ENCODE measurements at regions not wholly inside any gene's neighbourhood (a gene's known extent, or its start where the extent isn't known, plus 50 kb on each side); places are given as distances from the start of the nearest gene placed in this dataset.

- no peak for DNase-seq
These were observed 534.7 kb upstream of the JARID2 start for GRCh38 chr6:14711056-14711703.

- no peak for DNase-seq
These were observed 534.0 kb upstream of the JARID2 start for GRCh38 chr6:14711704-14712379.

GRCh38 chr6:14713008-14713960 is 532.6 kb upstream of the JARID2 start:
- no peak for DNase-seq

GRCh38 chr6:14713966-14714631 is 531.8 kb upstream of the JARID2 start:
- no peak for DNase-seq

GRCh38 chr6:14715076-14715475 is 530.8 kb upstream of the JARID2 start:
- no peak for DNase-seq

- no peak for DNase-seq
These were observed 529.2 kb upstream of the JARID2 start for GRCh38 chr6:14716499-14717146.

- DNase-seq, result no peak
These were observed 528.6 kb upstream of the JARID2 start for GRCh38 chr6:14717307-14717706.

GRCh38 chr6:14718861-14719260 is 527.0 kb upstream of the JARID2 start:
- no peak for DNase-seq

GRCh38 chr6:14719270-14719669 is 526.6 kb upstream of the JARID2 start:
- DNase-seq, result no peak

GRCh38 chr6:14720411-14721102 is 525.3 kb upstream of the JARID2 start:
- DNase-seq, result no peak

- no peak for DNase-seq
These were observed 524.6 kb upstream of the JARID2 start for GRCh38 chr6:14721103-14721758.

GRCh38 chr6:14722001-14722562 is 523.8 kb upstream of the JARID2 start:
- DNase-seq, result no peak

- DNase-seq, result no peak
These were observed 523.2 kb upstream of the JARID2 start for GRCh38 chr6:14722704-14723103.

GRCh38 chr6:14723535-14724086 is 522.3 kb upstream of the JARID2 start:
- no peak for DNase-seq

GRCh38 chr6:14724549-14724948 is 521.3 kb upstream of the JARID2 start:
- no peak for DNase-seq

- DNase-seq, result no peak
These were observed 518.9 kb upstream of the JARID2 start for GRCh38 chr6:14726816-14727493.

GRCh38 chr6:14727494-14728395 is 518.1 kb upstream of the JARID2 start:
- DNase-seq, result no peak

GRCh38 chr6:14728396-14729024 is 517.4 kb upstream of the JARID2 start:
- no peak for DNase-seq
